Muscle of leg (tissue), 3 donors: ENCODE measurements at regions not wholly inside any gene's neighbourhood (a gene's known extent, or its start where the extent isn't known, plus 50 kb on each side); places are given as distances from the start of the nearest gene placed in this dataset.

Experiments used
- DNase-seq: peaks from one replicate; pipeline ENCODE4 v3.0.0; 2013
- H3K27ac ChIP-seq: one replicate; pipeline ENCODE4 v1.5.1; 2013; ENCODE audit warnings: mild to moderate bottlenecking, low read length, control low read depth
- H3K27me3 ChIP-seq: one replicate; pipeline ENCODE4 v1.6.1; 2013; ENCODE audit warnings: low read length; ENCODE audit not compliant: control insufficient read depth, insufficient read depth
- H3K36me3 ChIP-seq: one replicate; pipeline ENCODE4 v1.6.1; 2013; ENCODE audit warnings: low read length; ENCODE audit not compliant: control insufficient read depth, insufficient read depth
- H3K4me1 ChIP-seq: one replicate; pipeline ENCODE4 v1.6.1; 2013; ENCODE audit warnings: low read length; ENCODE audit not compliant: control insufficient read depth, insufficient read depth
- H3K4me3 ChIP-seq: one replicate; pipeline ENCODE4 v1.5.1; 2013; ENCODE audit warnings: low read length, control low read depth
- H3K9me3 ChIP-seq: replicated peaks from 2 replicates; pipeline ENCODE4 v1.6.1; 2013; ENCODE audit warnings: low read depth, low read length; ENCODE audit not compliant: control insufficient read depth
- WGBS: methylation state at CpG from one replicate; pipeline ENCODE4 v1.1.5; 2013; ENCODE audit warnings: missing lambda C conversion rate; ENCODE audit not compliant: insufficient coverage; 5-methylcytosine and 5-hydroxymethylcytosine counted together

GRCh38 chr14:97718886-97719442 is 921.8 kb downstream of the VRK1 start:
- no peak for DNase-seq
- no peaks in the 10 kb centered on the region for H3K9me3 ChIP-seq
- no peaks in the 10 kb centered on the region for H3K4me1 ChIP-seq
- no peaks in the 10 kb centered on the region for H3K36me3 ChIP-seq
- H3K27ac ChIP-seq: no peak overlapping the region
- no peaks in the 10 kb centered on the region for H3K27me3 ChIP-seq
- H3K4me3 ChIP-seq: no peak overlapping the region
- WGBS: no CpG with 5 or more reads among the region's 1 CpG

DNA sequence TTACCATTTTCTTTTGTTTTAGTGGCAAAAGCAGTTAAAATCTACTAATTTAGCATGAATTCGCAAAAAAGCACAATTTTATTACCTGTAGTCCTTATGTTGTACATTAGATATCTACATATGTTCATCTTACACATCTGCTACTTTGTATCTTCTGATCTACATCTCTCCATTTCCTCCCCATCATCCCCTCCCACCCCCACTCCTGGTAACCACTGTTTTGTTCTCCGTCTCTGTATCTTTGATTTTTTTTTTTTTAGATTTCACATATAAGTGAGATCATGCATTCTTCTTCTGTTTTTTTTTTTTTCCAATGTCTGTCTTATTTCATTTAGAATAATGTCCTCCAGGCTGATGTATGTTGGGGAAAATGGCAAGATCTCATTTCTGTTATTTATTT is 922.7 kb downstream of the VRK1 start:
- H3K36me3 ChIP-seq: no peaks in the 10 kb centered on the region
- H3K9me3 ChIP-seq: no peaks in the 10 kb centered on the region
- H3K27me3 ChIP-seq: no peaks in the 10 kb centered on the region
- DNase-seq: no peak
- H3K27ac ChIP-seq: no peak overlapping the region
- no peak overlapping the region for H3K4me3 ChIP-seq
- no peaks in the 10 kb centered on the region for H3K4me1 ChIP-seq
- no CpG with 5 or more reads among the region's 2 CpGs for WGBS

DNA sequence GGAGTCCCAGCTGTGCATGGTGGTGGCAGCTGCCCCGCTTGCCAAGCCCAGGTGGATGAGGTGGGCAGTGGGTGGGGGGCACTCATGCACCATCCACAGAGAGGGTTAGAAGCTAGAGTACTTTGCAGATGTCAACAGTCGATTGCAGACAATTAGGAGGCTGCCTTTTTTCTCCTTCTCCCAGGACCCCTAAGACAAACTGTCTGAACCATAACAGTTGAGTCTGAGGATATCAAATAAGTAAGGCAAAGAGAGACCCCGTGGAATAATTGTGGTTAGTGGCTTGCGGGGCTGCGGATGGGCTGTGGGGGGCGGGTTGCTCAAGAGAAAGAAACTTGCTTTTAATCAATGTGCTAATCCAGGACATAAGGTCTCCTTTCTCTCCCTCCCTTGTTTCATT is 926.2 kb downstream of the VRK1 start:
- no CpG with 5 or more reads among the region's 6 CpGs for WGBS
- no peaks in the 10 kb centered on the region for H3K4me1 ChIP-seq
- no peaks in the 10 kb centered on the region for H3K27me3 ChIP-seq
- no peaks in the 10 kb centered on the region for H3K9me3 ChIP-seq
- H3K4me3 ChIP-seq: no peak overlapping the region
- DNase-seq: no peak
- H3K36me3 ChIP-seq: no peaks in the 10 kb centered on the region
- no peak overlapping the region for H3K27ac ChIP-seq

GRCh38 chr14:97723819-97724218 is 926.6 kb downstream of the VRK1 start:
- 80% methylated on average over 4 of the region's 7 CpGs for WGBS
- Histone ChIP-seq H3K36me3 (no peaks in the 10 kb centered on the region), H3K4me3 (no peak overlapping the region), H3K4me1 (no peaks in the 10 kb centered on the region), H3K27ac (no peak overlapping the region), H3K27me3 (no peaks in the 10 kb centered on the region), H3K9me3 (no peaks in the 10 kb centered on the region)
- no peak for DNase-seq

DNA sequence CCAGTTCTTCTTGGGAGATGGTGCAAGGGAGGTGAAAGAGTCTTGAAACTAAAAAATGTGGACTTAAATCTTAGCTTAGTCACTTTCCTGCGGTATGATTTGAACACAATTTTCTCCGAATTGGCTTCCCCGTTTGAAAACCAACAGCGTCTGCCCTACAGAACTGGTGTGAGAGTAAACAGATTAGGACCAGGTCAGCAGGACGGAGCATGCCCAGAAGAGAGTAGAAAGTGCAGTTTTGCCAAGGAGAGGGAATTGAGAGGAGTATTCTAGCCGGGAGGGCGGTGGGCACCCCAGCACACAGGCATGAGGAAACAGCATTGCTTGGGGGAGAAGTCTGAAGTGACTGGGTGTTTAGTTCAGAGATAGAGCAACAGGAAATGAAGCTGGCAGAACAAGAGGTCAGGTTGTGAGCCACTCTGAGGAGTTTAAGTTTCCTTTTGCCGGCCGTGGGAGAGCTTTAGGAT is 927.1 kb downstream of the VRK1 start:
- no peak overlapping the region for H3K27ac ChIP-seq
- H3K9me3 ChIP-seq: no peaks in the 10 kb centered on the region
- H3K27me3 ChIP-seq: no peaks in the 10 kb centered on the region
- 58% methylated on average over 9 of the region's 9 CpGs for WGBS
- DNase-seq: no peak
- H3K36me3 ChIP-seq: no peaks in the 10 kb centered on the region
- no peaks in the 10 kb centered on the region for H3K4me1 ChIP-seq
- H3K4me3 ChIP-seq: no peak overlapping the region

DNA sequence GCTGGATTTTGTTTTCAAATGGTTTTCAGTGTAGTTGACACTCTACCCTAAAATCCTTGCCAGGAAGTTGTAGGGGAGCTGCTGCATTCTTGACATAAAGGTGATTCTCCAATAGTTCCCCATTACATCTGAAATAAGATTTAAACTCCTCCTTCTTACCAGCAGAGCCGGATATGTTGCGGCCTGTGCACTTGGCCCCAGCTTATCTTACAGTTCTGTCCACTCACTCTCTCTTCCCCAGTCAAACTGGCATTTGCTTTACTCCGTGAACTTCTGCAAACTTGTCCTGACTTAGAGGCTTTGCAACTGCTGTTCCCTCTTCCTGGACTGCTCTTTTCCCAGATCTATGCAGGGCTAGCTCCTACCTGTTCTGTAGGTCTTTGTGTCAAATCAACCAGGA is 929.5 kb downstream of the VRK1 start:
- H3K4me3 ChIP-seq: no peak overlapping the region
- no peak for DNase-seq
- WGBS: 70% methylated on average over 3 of the region's 3 CpGs

GRCh38 chr14:97730706-97731105 is 933.5 kb downstream of the VRK1 start:
- no peak overlapping the region for H3K27ac ChIP-seq
- H3K27me3 ChIP-seq: no peaks in the 10 kb centered on the region
- no peaks in the 10 kb centered on the region for H3K9me3 ChIP-seq
- no peak overlapping the region for H3K4me3 ChIP-seq
- H3K36me3 ChIP-seq: no peaks in the 10 kb centered on the region
- WGBS: 92% methylated on average over 4 of the region's 4 CpGs
- H3K4me1 ChIP-seq: no peaks in the 10 kb centered on the region
- DNase-seq: no peak

More for the DNA sequence above, 929.5 kb downstream of the VRK1 start:
- no peaks in the 10 kb centered on the region for H3K4me1 ChIP-seq
- no peak overlapping the region for H3K27ac ChIP-seq
- no peaks in the 10 kb centered on the region for H3K9me3 ChIP-seq
- no peaks in the 10 kb centered on the region for H3K36me3 ChIP-seq
- no peaks in the 10 kb centered on the region for H3K27me3 ChIP-seq

- no peaks in the 10 kb centered on the region for H3K9me3 ChIP-seq
- no peaks in the 10 kb centered on the region for H3K27me3 ChIP-seq
- no peaks in the 10 kb centered on the region for H3K4me1 ChIP-seq
- 73% methylated on average over 2 of the region's 2 CpGs for WGBS
- no peak for DNase-seq
- no peak overlapping the region for H3K27ac ChIP-seq
- H3K36me3 ChIP-seq: no peaks in the 10 kb centered on the region
- H3K4me3 ChIP-seq: no peak overlapping the region
Measured at GRCh38 chr14:97731800-97732199, 934.6 kb downstream of the VRK1 start.

GRCh38 chr14:97747316-97747715 is 950.1 kb downstream of the VRK1 start:
- H3K27me3 ChIP-seq: no peaks in the 10 kb centered on the region
- H3K36me3 ChIP-seq: no peaks in the 10 kb centered on the region
- H3K9me3 ChIP-seq: no peaks in the 10 kb centered on the region
- H3K4me3 ChIP-seq: no peak overlapping the region
- DNase-seq: no peak
- no peak overlapping the region for H3K27ac ChIP-seq
- H3K4me1 ChIP-seq: no peaks in the 10 kb centered on the region
- 13% methylated on average over 1 of the region's 2 CpGs for WGBS

- Histone ChIP-seq H3K27me3 (no peaks in the 10 kb centered on the region), H3K4me1 (no peaks in the 10 kb centered on the region), H3K4me3 (no peak overlapping the region), H3K27ac (no peak overlapping the region), H3K9me3 (no peaks in the 10 kb centered on the region), H3K36me3 (no peaks in the 10 kb centered on the region)
- no peak for DNase-seq
- WGBS: 83% methylated on average over 2 of the region's 5 CpGs
Measured at GRCh38 chr14:97748616-97749015, 951.4 kb downstream of the VRK1 start.

DNA sequence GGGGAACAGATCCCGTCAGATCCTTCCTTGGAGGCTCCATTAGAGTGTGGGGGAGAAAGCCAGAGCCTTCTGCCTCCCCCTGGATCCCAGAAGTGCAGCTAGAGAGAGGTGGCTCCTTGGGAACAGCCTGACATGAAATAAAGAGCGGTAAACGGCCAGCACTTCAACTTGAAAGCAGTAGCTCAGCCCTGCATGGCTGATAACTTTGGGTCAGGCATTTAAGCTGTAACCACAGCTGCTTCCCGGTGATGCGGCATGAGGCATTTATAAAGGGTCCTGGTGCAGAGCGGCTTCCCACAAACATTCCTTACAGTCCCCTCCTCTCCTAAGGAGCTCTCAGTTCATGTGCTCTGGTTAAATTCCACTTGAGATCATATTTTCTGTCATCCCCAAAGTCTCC is 960.3 kb downstream of the VRK1 start:
- H3K4me1 ChIP-seq: no peaks in the 10 kb centered on the region
- WGBS: 19% methylated on average over 5 of the region's 6 CpGs
- H3K27ac ChIP-seq: no peak overlapping the region
- H3K36me3 ChIP-seq: no peaks in the 10 kb centered on the region
- H3K27me3 ChIP-seq: peaks cover 4% of the 10 kb centered on the region
- no peak overlapping the region for H3K4me3 ChIP-seq
- no peak for DNase-seq
- no peaks in the 10 kb centered on the region for H3K9me3 ChIP-seq
